HK-2 (cell line): ENCODE measurements at regions not wholly inside any gene's neighbourhood (a gene's known extent, or its start where the extent isn't known, plus 50 kb on each side); places are given as distances from the start of the nearest gene placed in this dataset.
"Not testable (repeated sequence)": the region's sequence is repeated elsewhere in the genome, so short reads cannot be mapped to it uniquely, and the experiment has no call there.

Source experiments
- DNase-seq: peaks from one replicate; pipeline ENCODE4 v3.0.0-alpha.2; 2018; ENCODE audit not compliant: unreplicated experiment

- DNase-seq, result no peak
These were observed 104.8 kb upstream of the ZNF648 start for GRCh38 chr1:182166321-182166720.

- no peak for DNase-seq
These were observed 102.8 kb upstream of the ZNF648 start for GRCh38 chr1:182164273-182164672.

- DNase-seq, result no peak
These were observed 102.3 kb upstream of the ZNF648 start for GRCh38 chr1:182163821-182164223.

GRCh38 chr1:182159443-182159842 lies 97.9 kb upstream of the ZNF648 start:
- DNase-seq, result no peak

- no peak for DNase-seq
These were observed 95.7 kb upstream of the ZNF648 start for GRCh38 chr1:182157187-182157586.

- DNase-seq, result not testable (repeated sequence)
These were observed 92.9 kb upstream of the ZNF648 start for GRCh38 chr1:182154425-182154824.

- DNase-seq, result peak; percentile 54
These were observed 88.0 kb upstream of the ZNF648 start for GRCh38 chr1:182149411-182149965.

GRCh38 chr1:182147951-182148350 lies 86.4 kb upstream of the ZNF648 start:
- DNase-seq, result no peak

GRCh38 chr1:182147136-182147820 lies 85.8 kb upstream of the ZNF648 start:
- no peak for DNase-seq

GRCh38 chr1:182146286-182146685 lies 84.8 kb upstream of the ZNF648 start:
- no peak for DNase-seq

- no peak for DNase-seq
These were observed 83.9 kb upstream of the ZNF648 start for GRCh38 chr1:182145441-182145840.

GRCh38 chr1:182144646-182145030 lies 83.1 kb upstream of the ZNF648 start:
- DNase-seq, result no peak

GRCh38 chr1:182143825-182144645 lies 82.5 kb upstream of the ZNF648 start:
- peak; percentile 26 for DNase-seq

- DNase-seq, result peak; percentile 92
These were observed 81.7 kb upstream of the ZNF648 start for GRCh38 chr1:182143154-182143657.

GRCh38 chr1:182142621-182143020 lies 81.1 kb upstream of the ZNF648 start:
- no peak for DNase-seq

GRCh38 chr1:182141040-182141439 lies 79.5 kb upstream of the ZNF648 start:
- DNase-seq, result no peak

GRCh38 chr1:182139496-182139895 lies 78.0 kb upstream of the ZNF648 start:
- DNase-seq, result no peak

- DNase-seq, result no peak
These were observed 76.0 kb upstream of the ZNF648 start for GRCh38 chr1:182137546-182137945.

- DNase-seq, result no peak
These were observed 74.4 kb upstream of the ZNF648 start for GRCh38 chr1:182135946-182136345.

GRCh38 chr1:182134257-182134656 lies 72.7 kb upstream of the ZNF648 start:
- no peak for DNase-seq

- no peak for DNase-seq
These were observed 71.7 kb upstream of the ZNF648 start for GRCh38 chr1:182133181-182133580.

GRCh38 chr1:182129398-182129797 lies 67.9 kb upstream of the ZNF648 start:
- DNase-seq, result no peak

GRCh38 chr1:182128502-182128901 lies 67.0 kb upstream of the ZNF648 start:
- DNase-seq, result no peak
